ENCODE measurements at regions not wholly inside any gene's neighbourhood (a gene's known extent, or its start where the extent isn't known, plus 50 kb on each side); places are given as distances from the start of the nearest gene placed in this dataset.

DNA sequence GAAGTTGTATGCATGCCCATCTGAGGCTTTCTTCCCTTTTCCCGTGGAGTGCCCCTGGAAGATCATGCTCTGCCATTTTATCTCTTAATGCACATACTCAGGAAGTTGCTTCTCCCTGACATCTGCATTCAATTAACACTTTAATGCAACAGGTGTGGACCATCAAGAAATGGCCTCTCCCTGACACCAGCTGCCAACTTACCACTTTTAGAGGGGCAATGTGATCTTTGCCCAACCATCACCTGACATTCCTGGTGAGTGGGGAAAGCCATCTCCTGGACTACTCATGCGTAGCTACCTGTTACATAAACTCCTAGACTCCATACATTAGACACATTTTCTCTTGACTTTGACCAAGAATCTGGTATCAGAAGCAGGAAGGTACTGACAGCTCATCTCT is 1450.4 kb upstream of the CDH9 start:
- no peak for TF ChIP-seq EZH2phosphoT487 (IDR thresholded peaks at IDR 0.05; ENCODE audit: borderline replicate concordance, low read length)
- TF ChIP-seq, protein P1, sequence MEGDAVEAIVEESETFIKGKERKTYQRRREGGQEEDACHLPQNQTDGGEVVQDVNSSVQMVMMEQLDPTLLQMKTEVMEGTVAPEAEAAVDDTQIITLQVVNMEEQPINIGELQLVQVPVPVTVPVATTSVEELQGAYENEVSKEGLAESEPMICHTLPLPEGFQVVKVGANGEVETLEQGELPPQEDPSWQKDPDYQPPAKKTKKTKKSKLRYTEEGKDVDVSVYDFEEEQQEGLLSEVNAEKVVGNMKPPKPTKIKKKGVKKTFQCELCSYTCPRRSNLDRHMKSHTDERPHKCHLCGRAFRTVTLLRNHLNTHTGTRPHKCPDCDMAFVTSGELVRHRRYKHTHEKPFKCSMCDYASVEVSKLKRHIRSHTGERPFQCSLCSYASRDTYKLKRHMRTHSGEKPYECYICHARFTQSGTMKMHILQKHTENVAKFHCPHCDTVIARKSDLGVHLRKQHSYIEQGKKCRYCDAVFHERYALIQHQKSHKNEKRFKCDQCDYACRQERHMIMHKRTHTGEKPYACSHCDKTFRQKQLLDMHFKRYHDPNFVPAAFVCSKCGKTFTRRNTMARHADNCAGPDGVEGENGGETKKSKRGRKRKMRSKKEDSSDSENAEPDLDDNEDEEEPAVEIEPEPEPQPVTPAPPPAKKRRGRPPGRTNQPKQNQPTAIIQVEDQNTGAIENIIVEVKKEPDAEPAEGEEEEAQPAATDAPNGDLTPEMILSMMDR (IDR thresholded peaks at IDR 0.05; ENCODE audit: low read depth, low read length, poor library complexity, severe bottlenecking): no peak
- no peaks in the 10 kb centered on the region for H3K9me2 ChIP-seq (replicated peaks; ENCODE audit: control insufficient read depth, low read length)
- H3F3A ChIP-seq (ENCODE audit: control insufficient read depth, insufficient read depth): no peaks in the 10 kb centered on the region
- no peaks in the 10 kb centered on the region for H4K20me1 ChIP-seq (ENCODE audit: control insufficient read depth, insufficient read depth, low read depth, low read length)
- H3K79me2 ChIP-seq (ENCODE audit: control insufficient read depth, low read length): no peaks in the 10 kb centered on the region
- H3K4me3 ChIP-seq (ENCODE audit: low read length): no peak overlapping the region
- no peak overlapping the region for H3K27ac ChIP-seq (ENCODE audit: low read depth, low read length)
- no peak overlapping the region for H3K4me2 ChIP-seq (ENCODE audit: low read length)
- H3K27me3 ChIP-seq (ENCODE audit: control insufficient read depth, low read length): no peaks in the 10 kb centered on the region
- H3K9me3 ChIP-seq (ENCODE audit: control insufficient read depth, insufficient read depth, low read length): peaks cover 4% of the 10 kb centered on the region; the same call in 1 of the 2 replicates
- H3K4me1 ChIP-seq (ENCODE audit: control insufficient read depth, low read length): no peaks in the 10 kb centered on the region
- H3K36me3 ChIP-seq (ENCODE audit: control insufficient read depth, low read length): no peaks in the 10 kb centered on the region

DNA sequence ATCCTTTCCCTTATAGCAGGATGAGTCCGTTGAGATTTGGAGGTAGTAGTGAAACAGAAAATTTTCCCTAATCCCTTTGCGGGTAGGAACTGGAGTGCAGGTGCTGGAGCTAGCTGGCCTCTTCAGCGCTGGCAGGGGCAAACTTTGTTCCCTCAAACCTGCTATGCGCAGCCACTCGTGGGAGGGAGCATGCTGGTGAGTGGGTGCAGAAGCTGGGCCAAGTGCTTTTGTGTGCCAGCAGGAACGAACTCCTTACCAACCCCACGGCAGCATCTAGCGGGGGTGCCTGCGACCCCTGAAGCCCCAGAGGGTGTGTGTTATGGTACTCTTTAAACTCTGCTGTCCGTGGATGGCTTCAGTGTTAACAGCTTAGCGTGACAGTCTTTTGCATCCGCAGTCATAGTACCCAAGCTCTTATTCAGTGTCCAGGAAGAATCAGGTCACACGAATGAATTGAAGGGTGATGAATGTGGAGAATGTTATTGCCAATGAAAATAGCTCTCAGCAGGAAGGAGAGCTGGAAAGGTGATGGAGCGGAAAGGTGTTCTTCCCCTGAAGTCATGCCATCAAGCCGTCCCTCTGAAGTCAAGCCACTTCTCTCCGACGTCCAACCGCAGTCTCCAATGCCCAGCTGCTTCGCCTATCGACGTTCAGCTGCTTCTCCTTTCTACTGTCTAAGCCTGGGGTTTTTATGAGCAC is 1445.1 kb upstream of the CDH9 start:
- Histone ChIP-seq H3K9me2 (replicated peaks; ENCODE audit: control insufficient read depth, low read length) (no peaks in the 10 kb centered on the region), H3K27me3 (ENCODE audit: control insufficient read depth, low read length) (no peaks in the 10 kb centered on the region), H3K36me3 (ENCODE audit: control insufficient read depth, low read length) (no peaks in the 10 kb centered on the region), H3K27ac (ENCODE audit: low read depth, low read length) (no peak overlapping the region), H3K4me3 (ENCODE audit: low read length) (no peak overlapping the region), H3K9me3 (ENCODE audit: control insufficient read depth, insufficient read depth, low read length) (no peaks in the 10 kb centered on the region), H3F3A (ENCODE audit: control insufficient read depth, insufficient read depth) (no peaks in the 10 kb centered on the region), H4K20me1 (ENCODE audit: control insufficient read depth, insufficient read depth, low read depth, low read length) (no peaks in the 10 kb centered on the region), H3K79me2 (ENCODE audit: control insufficient read depth, low read length) (no peaks in the 10 kb centered on the region), H3K4me2 (ENCODE audit: low read length) (no peak overlapping the region), H3K4me1 (ENCODE audit: control insufficient read depth, low read length) (no peaks in the 10 kb centered on the region)
- TF ChIP-seq EZH2phosphoT487 (IDR thresholded peaks at IDR 0.05; ENCODE audit: borderline replicate concordance, low read length): no peak

DNA sequence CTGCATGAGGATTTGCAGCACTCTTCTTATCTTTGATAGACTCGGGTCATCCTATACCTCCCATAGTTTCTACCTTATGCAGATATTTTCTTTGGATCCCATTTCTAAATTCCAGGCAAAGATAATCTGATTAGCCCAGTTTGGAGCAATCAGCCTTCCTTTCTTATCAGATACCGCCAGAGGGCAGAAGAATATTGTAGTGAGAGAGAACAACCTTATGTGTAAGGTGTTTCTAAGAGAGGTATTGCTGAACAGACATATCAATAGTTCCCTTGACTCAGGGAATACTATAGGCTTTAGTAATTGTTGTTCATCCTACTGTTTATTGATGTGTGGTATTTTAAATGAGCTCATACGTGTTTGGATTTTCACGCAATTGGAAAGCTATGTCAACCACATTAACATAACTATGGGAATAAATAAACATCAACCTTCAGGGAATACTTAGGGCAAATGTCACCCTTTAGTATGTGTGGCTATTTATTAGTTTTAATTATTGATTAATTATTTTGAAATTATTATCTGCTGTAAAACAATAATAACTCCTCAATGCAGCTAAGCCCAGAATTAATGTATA is 1435.2 kb upstream of the CDH9 start:
- no peaks in the 10 kb centered on the region for H3K27me3 ChIP-seq (ENCODE audit: control insufficient read depth, low read length)
- H3K79me2 ChIP-seq (ENCODE audit: control insufficient read depth, low read length): no peaks in the 10 kb centered on the region
- no peak overlapping the region for H3K4me3 ChIP-seq (ENCODE audit: low read length)
- H3F3A ChIP-seq (ENCODE audit: control insufficient read depth, insufficient read depth): no peaks in the 10 kb centered on the region
- no peak overlapping the region for H3K4me2 ChIP-seq (ENCODE audit: low read length)
- no peaks in the 10 kb centered on the region for H4K20me1 ChIP-seq (ENCODE audit: control insufficient read depth, insufficient read depth, low read depth, low read length)
- no peaks in the 10 kb centered on the region for H3K4me1 ChIP-seq (ENCODE audit: control insufficient read depth, low read length)
- no peaks in the 10 kb centered on the region for H3K36me3 ChIP-seq (ENCODE audit: control insufficient read depth, low read length)
- no peaks in the 10 kb centered on the region for H3K9me3 ChIP-seq (ENCODE audit: control insufficient read depth, insufficient read depth, low read length)
- H3K9me2 ChIP-seq (replicated peaks; ENCODE audit: control insufficient read depth, low read length): no peaks in the 10 kb centered on the region
- TF ChIP-seq, protein P1 (IDR thresholded peaks at IDR 0.05; ENCODE audit: low read depth, low read length, poor library complexity, severe bottlenecking): no peak
- TF ChIP-seq EZH2phosphoT487 (IDR thresholded peaks at IDR 0.05; ENCODE audit: borderline replicate concordance, low read length): no peak
- H3K27ac ChIP-seq (ENCODE audit: low read depth, low read length): no peak overlapping the region

DNA sequence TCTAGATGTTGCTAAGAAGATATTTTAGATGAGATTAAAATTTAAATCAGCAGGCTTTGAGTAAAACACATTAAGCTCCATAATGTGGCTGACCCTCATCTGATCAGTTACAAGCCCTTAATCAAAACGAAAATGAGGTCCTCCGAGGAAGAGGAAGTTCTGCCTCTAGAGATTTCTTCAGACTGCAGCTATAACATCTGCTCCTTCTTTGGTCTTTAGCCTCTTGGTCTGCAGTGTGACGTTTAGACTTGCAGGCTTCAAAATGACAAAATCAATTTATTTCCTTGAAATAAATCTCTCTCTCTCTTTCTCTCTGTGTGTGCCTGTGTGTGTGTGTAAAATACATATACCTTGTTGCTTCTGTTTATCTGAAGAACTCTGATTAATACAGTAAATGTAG is 1429.8 kb upstream of the CDH9 start:
- Histone ChIP-seq H3K4me2 (ENCODE audit: low read length) (no peak overlapping the region), H3K79me2 (ENCODE audit: control insufficient read depth, low read length) (no peaks in the 10 kb centered on the region), H3K27ac (ENCODE audit: low read depth, low read length) (no peak overlapping the region), H4K20me1 (ENCODE audit: control insufficient read depth, insufficient read depth, low read depth, low read length) (no peaks in the 10 kb centered on the region), H3F3A (ENCODE audit: control insufficient read depth, insufficient read depth) (no peaks in the 10 kb centered on the region), H3K27me3 (ENCODE audit: control insufficient read depth, low read length) (no peaks in the 10 kb centered on the region), H3K9me2 (replicated peaks; ENCODE audit: control insufficient read depth, low read length) (no peaks in the 10 kb centered on the region), H3K4me1 (ENCODE audit: control insufficient read depth, low read length) (no peaks in the 10 kb centered on the region), H3K4me3 (ENCODE audit: low read length) (no peak overlapping the region), H3K36me3 (ENCODE audit: control insufficient read depth, low read length) (no peaks in the 10 kb centered on the region), H3K9me3 (ENCODE audit: control insufficient read depth, insufficient read depth, low read length) (no peaks in the 10 kb centered on the region)
- TF ChIP-seq, protein P1 (IDR thresholded peaks at IDR 0.05; ENCODE audit: low read depth, low read length, poor library complexity, severe bottlenecking): no peak
- TF ChIP-seq EZH2phosphoT487 (IDR thresholded peaks at IDR 0.05; ENCODE audit: borderline replicate concordance, low read length): no peak
